GM18505 (cell line): ENCODE measurements at regions not wholly inside any gene's neighbourhood (a gene's known extent, or its start where the extent isn't known, plus 50 kb on each side); places are given as distances from the start of the nearest gene placed in this dataset.
"Not testable (repeated sequence)": the region's sequence is repeated elsewhere in the genome, so short reads cannot be mapped to it uniquely, and the experiment has no call there.

Experiments
- ATAC-seq: cut with Tn5 transposase; IDR thresholded peaks from one replicate; pipeline ENCODE4 v1.9.1; 2021; ENCODE audit not compliant: unreplicated experiment
- POLR2A ChIP-seq: IDR thresholded peaks from 4 replicates; pipeline ENCODE4 v1.6.1; 2011; ENCODE audit warnings: borderline replicate concordance; ENCODE audit not compliant: insufficient read depth, insufficient read length; ENCODE audit errors: extremely low read depth

GRCh38 chr6:140379919-140380318 lies 1005.5 kb upstream of the CITED2 start:
- no peak for TF ChIP-seq POLR2A
- ATAC-seq = no peak

- no peak for ATAC-seq
- TF ChIP-seq POLR2A = no peak
Observed at GRCh38 chr6:140376209-140376608, 1001.8 kb upstream of the CITED2 start.

- ATAC-seq = not testable (repeated sequence)
Observed at GRCh38 chr6:140373728-140374127, 999.3 kb upstream of the CITED2 start.

GRCh38 chr6:140372064-140372463 lies 997.6 kb upstream of the CITED2 start:
- no peak for ATAC-seq
- TF ChIP-seq POLR2A = no peak

GRCh38 chr6:140370976-140371870 lies 996.8 kb upstream of the CITED2 start:
- TF ChIP-seq POLR2A = no peak
- no peak for ATAC-seq

- no peak for ATAC-seq
- TF ChIP-seq POLR2A = no peak
Observed at GRCh38 chr6:140370441-140370840, 996.0 kb upstream of the CITED2 start.

- no peak for TF ChIP-seq POLR2A
- no peak for ATAC-seq
Observed at GRCh38 chr6:140366991-140367390, 992.5 kb upstream of the CITED2 start.

GRCh38 chr6:140364916-140365315 lies 990.5 kb upstream of the CITED2 start:
- ATAC-seq = no peak
- TF ChIP-seq POLR2A = no peak

GRCh38 chr6:140360651-140361050 lies 986.2 kb upstream of the CITED2 start:
- TF ChIP-seq POLR2A = no peak
- ATAC-seq = no peak

- ATAC-seq = no peak
- TF ChIP-seq POLR2A = no peak
Observed at GRCh38 chr6:140355476-140355875, 981.0 kb upstream of the CITED2 start.

- no peak for ATAC-seq
- no peak for TF ChIP-seq POLR2A
Observed at GRCh38 chr6:140354296-140354695, 979.8 kb upstream of the CITED2 start.

- no peak for TF ChIP-seq POLR2A
- ATAC-seq = no peak
Observed at GRCh38 chr6:140353536-140353935, 979.1 kb upstream of the CITED2 start.

GRCh38 chr6:140346428-140346827 lies 972.0 kb upstream of the CITED2 start:
- no peak for ATAC-seq
- TF ChIP-seq POLR2A = no peak

- no peak for ATAC-seq
- no peak for TF ChIP-seq POLR2A
Observed at GRCh38 chr6:140345935-140346334, 971.5 kb upstream of the CITED2 start.

- ATAC-seq = no peak
- no peak for TF ChIP-seq POLR2A
Observed at GRCh38 chr6:140344142-140344913, 969.9 kb upstream of the CITED2 start.

- no peak for ATAC-seq
- TF ChIP-seq POLR2A = no peak
Observed at GRCh38 chr6:140343128-140343527, 968.7 kb upstream of the CITED2 start.
